NCI-H1930 (cell line): ENCODE measurements at regions not wholly inside any gene's neighbourhood (a gene's known extent, or its start where the extent isn't known, plus 50 kb on each side); places are given as distances from the start of the nearest gene placed in this dataset.
"Not testable (repeated sequence)": the region's sequence is repeated elsewhere in the genome, so short reads cannot be mapped to it uniquely, and the experiment has no call there.

Experiments used
- DNase-seq, 2 experiments: peaks; one replicate each; lab custom pipeline; 2025; lab: John Stamatoyannopoulos, UW

GRCh38 chr14:30223385-30223785, 295.7 kb upstream of the PRKD1 start:
- DNase-seq = no peak

- no peak for DNase-seq
These were observed 296.3 kb upstream of the PRKD1 start for GRCh38 chr14:30223966-30224365.

GRCh38 chr14:30225176-30225575, 297.5 kb upstream of the PRKD1 start:
- DNase-seq = no peak

GRCh38 chr14:30227436-30227835, 299.8 kb upstream of the PRKD1 start:
- no peak for DNase-seq

DNA sequence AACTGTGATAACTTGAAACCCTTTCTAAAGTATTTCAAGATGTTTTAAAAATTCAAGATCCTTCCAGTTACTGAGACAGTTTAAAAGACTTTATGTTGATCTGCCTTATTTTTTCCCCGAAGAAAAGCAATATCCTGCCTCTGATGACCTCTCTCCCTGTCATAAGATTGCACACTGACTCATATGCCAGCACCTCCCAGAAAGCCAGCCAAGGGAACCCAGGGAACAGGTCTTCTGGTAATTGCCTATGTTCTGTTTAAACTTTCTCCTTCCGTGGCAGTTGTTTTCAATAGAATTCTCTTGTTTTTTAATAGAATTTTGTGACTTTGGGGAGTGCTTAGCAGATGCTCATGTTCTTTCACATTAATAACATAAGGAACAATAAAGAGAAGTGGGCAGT, 300.2 kb upstream of the PRKD1 start:
- DNase-seq = no peak

GRCh38 chr14:30230719-30231118, 303.1 kb upstream of the PRKD1 start:
- no peak for DNase-seq

DNA sequence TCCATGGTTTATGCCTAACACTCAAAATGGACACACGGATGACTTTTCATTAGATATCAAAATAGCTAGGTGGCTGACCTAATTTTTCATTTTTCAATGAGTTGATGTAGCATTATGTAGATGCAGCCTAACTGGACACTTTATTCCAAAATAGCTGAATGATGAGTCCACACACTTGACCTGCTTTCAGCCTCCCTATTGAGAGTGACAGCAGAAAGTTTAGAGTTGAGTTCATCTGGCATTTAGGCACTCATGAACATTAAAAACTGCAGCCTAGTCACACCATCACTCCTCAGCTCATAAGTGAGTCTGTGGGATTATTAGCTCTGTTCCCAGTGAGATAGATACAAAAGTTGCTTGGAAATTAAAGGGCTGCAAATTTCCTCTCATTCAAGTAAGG, 307.3 kb upstream of the PRKD1 start:
- DNase-seq = no peak

- no peak for DNase-seq
These were observed 307.8 kb upstream of the PRKD1 start for GRCh38 chr14:30235485-30235884.

- DNase-seq = no peak
These were observed 311.3 kb upstream of the PRKD1 start for GRCh38 chr14:30238936-30239335.

DNA sequence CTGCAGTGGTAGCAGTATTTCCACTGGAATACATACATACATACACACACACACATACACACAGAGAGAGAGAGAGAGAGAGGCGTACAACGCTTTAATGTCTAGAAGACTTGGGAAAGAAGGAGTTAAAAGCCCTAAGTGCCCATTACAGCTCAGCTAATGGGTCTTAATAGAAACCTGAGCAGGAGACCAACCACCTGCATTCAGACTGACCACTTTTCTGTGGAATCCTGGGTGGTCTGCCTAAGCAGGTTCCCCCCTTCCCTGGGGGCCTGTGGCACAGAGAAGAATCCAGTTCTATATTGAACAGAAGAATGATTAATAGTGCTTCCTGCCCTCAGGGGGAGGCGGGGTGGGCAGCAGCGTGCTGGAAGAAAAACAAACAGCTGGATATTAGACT, 312.4 kb upstream of the PRKD1 start:
- DNase-seq = no peak

DNA sequence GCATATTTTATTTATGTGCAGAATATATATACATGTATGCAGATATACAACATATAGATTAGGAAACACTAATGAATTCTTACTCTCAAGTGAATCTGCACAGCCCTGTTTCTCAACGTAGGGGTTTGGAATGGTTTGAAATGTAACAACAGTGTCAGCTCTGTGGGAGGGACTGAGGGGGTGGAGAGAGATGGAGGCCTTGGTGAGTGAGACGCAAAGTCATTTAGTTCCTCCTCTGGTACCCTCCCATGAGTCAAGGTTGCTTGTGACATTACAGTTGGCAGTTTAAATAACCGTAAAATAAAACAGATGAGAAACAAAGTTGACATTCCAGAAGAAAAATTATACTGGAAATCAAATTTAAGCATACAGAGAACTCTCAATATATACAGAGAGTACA, 313.0 kb upstream of the PRKD1 start:
- DNase-seq = no peak

DNA sequence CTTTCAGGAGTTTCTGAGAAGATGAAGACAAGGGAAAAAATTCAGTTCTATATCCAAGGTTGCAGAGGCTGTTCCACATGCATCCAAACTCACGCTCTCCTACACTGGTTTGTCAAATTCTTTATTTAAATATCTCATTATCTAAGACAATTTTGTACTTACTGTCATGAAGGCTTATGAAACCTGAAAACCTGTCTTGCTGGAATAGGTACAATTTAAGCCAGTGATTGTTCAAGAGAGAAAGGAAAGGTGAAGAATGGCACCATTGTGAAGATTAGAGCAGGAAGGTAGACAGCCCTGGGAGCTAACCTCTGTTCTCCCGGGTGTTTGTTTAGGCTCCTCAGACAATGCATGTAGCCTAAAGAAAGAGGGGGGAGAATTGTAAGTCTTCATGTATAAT, 315.1 kb upstream of the PRKD1 start:
- no peak for DNase-seq

GRCh38 chr14:30243207-30243606, 315.6 kb upstream of the PRKD1 start:
- DNase-seq = peak in 1 of 2 experiments; percentile 44

GRCh38 chr14:30243805-30244204, 315.2 kb upstream of the G2E3 start:
- no peak for DNase-seq

- not testable (repeated sequence) for DNase-seq
These were observed 314.6 kb upstream of the G2E3 start for GRCh38 chr14:30244348-30244747.

DNA sequence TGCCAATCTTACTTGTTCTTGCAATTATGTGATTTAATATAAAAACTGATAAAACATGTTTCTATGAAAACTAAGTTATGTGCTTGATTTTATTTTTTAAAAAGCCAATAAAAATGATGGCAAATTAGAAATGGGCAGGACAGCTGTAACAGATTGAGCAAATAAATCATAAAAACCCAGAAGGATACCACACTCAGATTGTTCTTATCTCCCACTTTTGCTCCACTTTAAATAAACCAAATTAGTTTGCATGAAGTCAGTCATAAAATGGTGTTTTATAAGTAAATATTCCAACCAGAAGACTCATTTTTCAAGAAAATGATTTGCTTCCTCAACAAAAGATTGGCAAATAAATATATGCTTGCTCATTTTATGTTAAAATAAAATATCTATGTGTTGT, 307.9 kb upstream of the G2E3 start:
- DNase-seq = no peak

GRCh38 chr14:30251557-30252100, 307.3 kb upstream of the G2E3 start:
- no peak for DNase-seq

GRCh38 chr14:30252151-30252550, 306.8 kb upstream of the G2E3 start:
- DNase-seq = no peak

GRCh38 chr14:30252783-30253674, 305.9 kb upstream of the G2E3 start:
- no peak for DNase-seq

DNA sequence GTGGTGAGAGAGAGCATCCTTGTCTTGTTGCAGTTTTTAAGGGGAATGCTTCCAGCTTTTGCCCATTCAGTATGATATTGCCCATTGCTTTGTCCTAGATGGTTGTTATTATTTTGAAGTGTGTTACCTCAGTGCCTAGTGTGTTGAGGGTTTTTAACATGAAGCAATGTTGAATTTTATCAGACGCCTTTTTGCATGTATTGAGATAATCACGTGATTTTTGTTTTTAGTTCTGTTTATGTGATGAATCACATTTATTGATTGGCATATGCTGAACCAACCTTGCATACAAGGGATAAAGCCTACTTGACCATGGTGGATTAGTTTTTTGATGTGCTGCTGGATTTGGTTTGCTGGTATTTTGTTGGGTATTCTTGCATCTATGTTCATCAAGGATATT, 302.3 kb upstream of the G2E3 start:
- DNase-seq = no peak

GRCh38 chr14:30257946-30258661, 300.9 kb upstream of the G2E3 start:
- no peak for DNase-seq

GRCh38 chr14:30260833-30261607, 297.9 kb upstream of the G2E3 start:
- no peak for DNase-seq
